HEK293 (cell line): ENCODE measurements at regions not wholly inside any gene's neighbourhood (a gene's known extent, or its start where the extent isn't known, plus 50 kb on each side); places are given as distances from the start of the nearest gene placed in this dataset.

Experiments
- FEZF1 ChIP-seq: fragments of 450-650 bp; formaldehyde crosslinking; IDR thresholded peaks from 2 replicates; pipeline ENCODE4 v1.5.1; 2016; ENCODE audit warnings: missing biosample characterization, missing genetic modification characterization
- HOXA7 ChIP-seq: sonication (generic); formaldehyde crosslinking; IDR thresholded peaks from 2 replicates; pipeline ENCODE4 v1.8.1; 2022; ENCODE audit warnings: missing genetic modification reagents, borderline replicate concordance
- HOXD13 ChIP-seq: sonication (generic); formaldehyde crosslinking; IDR thresholded peaks from 2 replicates; pipeline ENCODE4 v1.8.0; 2022; ENCODE audit warnings: missing genetic modification reagents, borderline replicate concordance
- KLF10 ChIP-seq: fragments of 450-650 bp; IDR thresholded peaks from 2 replicates; pipeline ENCODE4 v1.5.1; 2018; ENCODE audit warnings: missing biosample characterization, mild to moderate bottlenecking, missing genetic modification characterization
- OSR2 ChIP-seq: fragments of 450-650 bp; formaldehyde crosslinking; IDR thresholded peaks from 2 replicates; pipeline ENCODE4 v1.5.1; 2016; ENCODE audit warnings: missing biosample characterization, missing genetic modification characterization
- SP2 ChIP-seq: fragments of 450-650 bp; formaldehyde crosslinking; IDR thresholded peaks from 2 replicates; pipeline ENCODE4 v1.5.1; 2016; ENCODE audit warnings: missing biosample characterization, missing genetic modification characterization
- WT1 ChIP-seq: fragments of 450-650 bp; formaldehyde crosslinking; IDR thresholded peaks from 2 replicates; pipeline ENCODE4 v1.5.1; 2016; ENCODE audit warnings: missing biosample characterization, missing genetic modification characterization
- ZFP41 ChIP-seq: fragments of 450-650 bp; formaldehyde crosslinking; IDR thresholded peaks from 2 replicates; pipeline ENCODE4 v1.5.1; 2016; ENCODE audit warnings: missing biosample characterization, missing genetic modification characterization, borderline replicate concordance
- ZNF174 ChIP-seq: fragments of 450-650 bp; formaldehyde crosslinking; IDR thresholded peaks from 2 replicates; pipeline ENCODE4 v1.5.0; 2017; ENCODE audit warnings: missing biosample characterization, mild to moderate bottlenecking, missing genetic modification characterization
- ZNF23 ChIP-seq: fragments of 450-650 bp; formaldehyde crosslinking; IDR thresholded peaks from 2 replicates; pipeline ENCODE4 v1.5.1; 2016; ENCODE audit warnings: missing biosample characterization, missing genetic modification characterization, borderline replicate concordance
- ZNF335 ChIP-seq: fragments of 450-650 bp; formaldehyde crosslinking; conservative IDR thresholded peaks from 2 replicates; pipeline ENCODE4 v1.5.1; 2016; ENCODE audit warnings: missing biosample characterization, missing genetic modification characterization
- ZNF354C ChIP-seq: fragments of 450-650 bp; formaldehyde crosslinking; IDR thresholded peaks from 2 replicates; pipeline ENCODE4 v1.5.1; 2016; ENCODE audit warnings: missing biosample characterization, missing genetic modification characterization, low read depth, borderline replicate concordance
- ZNF366 ChIP-seq: fragments of 450-650 bp; formaldehyde crosslinking; conservative IDR thresholded peaks from 2 replicates; pipeline ENCODE4 v1.5.1; 2016; ENCODE audit warnings: missing biosample characterization, missing genetic modification characterization
- ZNF391 ChIP-seq: fragments of 450-650 bp; formaldehyde crosslinking; IDR thresholded peaks from 2 replicates; pipeline ENCODE4 v1.5.1; 2016; ENCODE audit warnings: low read depth, missing biosample characterization, missing genetic modification characterization, borderline replicate concordance
- ZNF423 ChIP-seq: fragments of 450-650 bp; formaldehyde crosslinking; IDR thresholded peaks from 2 replicates; pipeline ENCODE4 v1.5.1; 2016; ENCODE audit warnings: missing biosample characterization, missing genetic modification characterization
- ZNF555 ChIP-seq: fragments of 450-650 bp; formaldehyde crosslinking; conservative IDR thresholded peaks from 2 replicates; pipeline ENCODE4 v1.5.1; 2017; ENCODE audit warnings: missing biosample characterization, mild to moderate bottlenecking, missing genetic modification characterization, inconsistent platforms
- ZNF558 ChIP-seq: fragments of 450-650 bp; formaldehyde crosslinking; IDR thresholded peaks from 2 replicates; pipeline ENCODE4 v1.5.1; 2016; ENCODE audit warnings: missing biosample characterization, missing genetic modification characterization
- ZNF585B ChIP-seq: fragments of 450-650 bp; formaldehyde crosslinking; IDR thresholded peaks from 2 replicates; pipeline ENCODE4 v1.5.1; 2016; ENCODE audit warnings: missing biosample characterization, missing genetic modification characterization
- ZNF677 ChIP-seq: fragments of 450-650 bp; IDR thresholded peaks from 2 replicates; pipeline ENCODE4 v1.5.0; 2018; ENCODE audit warnings: missing biosample characterization, mild to moderate bottlenecking, missing genetic modification characterization, moderate library complexity
- ZNF777 ChIP-seq: fragments of 450-650 bp; formaldehyde crosslinking; IDR thresholded peaks from 2 replicates; pipeline ENCODE4 v1.5.1; 2017; ENCODE audit warnings: missing biosample characterization, missing genetic modification characterization, borderline replicate concordance
- TF ChIP-seq, protein P1 (sequence below): fragments of 450-650 bp; formaldehyde crosslinking; IDR thresholded peaks from 2 replicates; pipeline ENCODE4 v1.5.1; 2016; ENCODE audit warnings: missing biosample characterization, missing genetic modification characterization
- TF ChIP-seq, protein P2 (sequence below): fragments of 450-650 bp; formaldehyde crosslinking; conservative IDR thresholded peaks from 2 replicates; pipeline ENCODE4 v1.5.1; 2016; ENCODE audit warnings: low read depth, missing biosample characterization, missing genetic modification characterization
- TF ChIP-seq, protein P3 (sequence below): fragments of 450-650 bp; formaldehyde crosslinking; IDR thresholded peaks from 2 replicates; pipeline ENCODE4 v1.5.1; 2017; ENCODE audit warnings: missing biosample characterization, missing genetic modification characterization
- TF ChIP-seq, protein P4 (sequence below): sonication (generic); formaldehyde crosslinking; IDR thresholded peaks from 2 replicates; pipeline ENCODE4 v1.8.1; 2022; ENCODE audit warnings: mild to moderate bottlenecking, moderate library complexity, missing genetic modification reagents
- TF ChIP-seq, protein P5 (sequence below): fragments of 450-650 bp; formaldehyde crosslinking; IDR thresholded peaks from 2 replicates; pipeline ENCODE4 v1.5.1; 2016; ENCODE audit warnings: missing biosample characterization, missing genetic modification characterization, borderline replicate concordance

DNA sequence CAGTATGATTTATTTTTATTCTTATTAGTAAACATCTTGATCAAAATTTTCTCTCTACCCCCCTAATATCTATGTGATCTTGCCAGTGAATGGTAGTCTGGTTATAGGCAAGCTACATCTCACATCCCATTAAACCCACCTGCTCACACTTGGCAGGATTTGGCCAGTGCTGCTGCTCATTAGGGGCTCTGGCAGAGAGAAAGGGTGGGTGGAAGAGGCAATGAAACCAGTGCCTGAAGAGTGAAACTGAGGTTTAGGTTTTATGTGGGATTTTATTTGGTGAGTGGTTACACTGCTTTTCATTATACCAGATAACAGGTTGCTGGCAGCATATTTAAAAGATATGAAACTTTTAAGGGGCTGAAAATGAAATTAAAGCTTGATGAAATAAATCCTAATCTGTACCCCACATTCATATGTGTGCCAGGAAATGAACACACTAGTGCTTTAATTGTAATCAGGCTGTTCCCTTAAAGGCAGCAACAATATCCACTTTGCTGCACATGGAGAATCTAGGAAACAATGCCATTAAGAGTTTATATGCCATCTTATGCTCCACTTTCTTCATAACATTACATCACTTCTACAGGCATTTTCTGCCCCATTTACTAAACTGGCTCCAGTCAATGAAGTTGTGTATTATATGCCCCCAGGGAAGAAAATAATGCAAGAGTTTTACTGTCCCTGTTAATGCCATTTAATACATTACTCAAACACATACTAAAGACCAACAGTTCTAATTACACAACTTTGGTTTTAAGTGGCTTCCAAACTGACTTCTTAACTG lies 688.7 kb downstream of the MECOM start (continued):
- TF ChIP-seq, protein P1, sequence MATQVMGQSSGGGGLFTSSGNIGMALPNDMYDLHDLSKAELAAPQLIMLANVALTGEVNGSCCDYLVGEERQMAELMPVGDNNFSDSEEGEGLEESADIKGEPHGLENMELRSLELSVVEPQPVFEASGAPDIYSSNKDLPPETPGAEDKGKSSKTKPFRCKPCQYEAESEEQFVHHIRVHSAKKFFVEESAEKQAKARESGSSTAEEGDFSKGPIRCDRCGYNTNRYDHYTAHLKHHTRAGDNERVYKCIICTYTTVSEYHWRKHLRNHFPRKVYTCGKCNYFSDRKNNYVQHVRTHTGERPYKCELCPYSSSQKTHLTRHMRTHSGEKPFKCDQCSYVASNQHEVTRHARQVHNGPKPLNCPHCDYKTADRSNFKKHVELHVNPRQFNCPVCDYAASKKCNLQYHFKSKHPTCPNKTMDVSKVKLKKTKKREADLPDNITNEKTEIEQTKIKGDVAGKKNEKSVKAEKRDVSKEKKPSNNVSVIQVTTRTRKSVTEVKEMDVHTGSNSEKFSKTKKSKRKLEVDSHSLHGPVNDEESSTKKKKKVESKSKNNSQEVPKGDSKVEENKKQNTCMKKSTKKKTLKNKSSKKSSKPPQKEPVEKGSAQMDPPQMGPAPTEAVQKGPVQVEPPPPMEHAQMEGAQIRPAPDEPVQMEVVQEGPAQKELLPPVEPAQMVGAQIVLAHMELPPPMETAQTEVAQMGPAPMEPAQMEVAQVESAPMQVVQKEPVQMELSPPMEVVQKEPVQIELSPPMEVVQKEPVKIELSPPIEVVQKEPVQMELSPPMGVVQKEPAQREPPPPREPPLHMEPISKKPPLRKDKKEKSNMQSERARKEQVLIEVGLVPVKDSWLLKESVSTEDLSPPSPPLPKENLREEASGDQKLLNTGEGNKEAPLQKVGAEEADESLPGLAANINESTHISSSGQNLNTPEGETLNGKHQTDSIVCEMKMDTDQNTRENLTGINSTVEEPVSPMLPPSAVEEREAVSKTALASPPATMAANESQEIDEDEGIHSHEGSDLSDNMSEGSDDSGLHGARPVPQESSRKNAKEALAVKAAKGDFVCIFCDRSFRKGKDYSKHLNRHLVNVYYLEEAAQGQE (tag by site-specific recombination) = no peak
- TF ChIP-seq ZNF174 (tag by site-specific recombination) = no peak
- TF ChIP-seq KLF10 (tag by site-specific recombination) = peak; percentile 79
- TF ChIP-seq, protein P2, sequence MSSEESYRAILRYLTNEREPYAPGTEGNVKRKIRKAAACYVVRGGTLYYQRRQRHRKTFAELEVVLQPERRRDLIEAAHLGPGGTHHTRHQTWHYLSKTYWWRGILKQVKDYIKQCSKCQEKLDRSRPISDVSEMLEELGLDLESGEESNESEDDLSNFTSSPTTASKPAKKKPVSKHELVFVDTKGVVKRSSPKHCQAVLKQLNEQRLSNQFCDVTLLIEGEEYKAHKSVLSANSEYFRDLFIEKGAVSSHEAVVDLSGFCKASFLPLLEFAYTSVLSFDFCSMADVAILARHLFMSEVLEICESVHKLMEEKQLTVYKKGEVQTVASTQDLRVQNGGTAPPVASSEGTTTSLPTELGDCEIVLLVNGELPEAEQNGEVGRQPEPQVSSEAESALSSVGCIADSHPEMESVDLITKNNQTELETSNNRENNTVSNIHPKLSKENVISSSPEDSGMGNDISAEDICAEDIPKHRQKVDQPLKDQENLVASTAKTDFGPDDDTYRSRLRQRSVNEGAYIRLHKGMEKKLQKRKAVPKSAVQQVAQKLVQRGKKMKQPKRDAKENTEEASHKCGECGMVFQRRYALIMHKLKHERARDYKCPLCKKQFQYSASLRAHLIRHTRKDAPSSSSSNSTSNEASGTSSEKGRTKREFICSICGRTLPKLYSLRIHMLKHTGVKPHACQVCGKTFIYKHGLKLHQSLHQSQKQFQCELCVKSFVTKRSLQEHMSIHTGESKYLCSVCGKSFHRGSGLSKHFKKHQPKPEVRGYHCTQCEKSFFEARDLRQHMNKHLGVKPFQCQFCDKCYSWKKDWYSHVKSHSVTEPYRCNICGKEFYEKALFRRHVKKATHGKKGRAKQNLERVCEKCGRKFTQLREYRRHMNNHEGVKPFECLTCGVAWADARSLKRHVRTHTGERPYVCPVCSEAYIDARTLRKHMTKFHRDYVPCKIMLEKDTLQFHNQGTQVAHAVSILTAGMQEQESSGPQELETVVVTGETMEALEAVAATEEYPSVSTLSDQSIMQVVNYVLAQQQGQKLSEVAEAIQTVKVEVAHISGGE = no peak
- TF ChIP-seq ZNF391 (tag by site-specific recombination) = peak; percentile 72; the same call in 1 of the 2 replicates
- TF ChIP-seq ZNF558 = peak; percentile 78; the same call in 1 of the 2 replicates
- TF ChIP-seq ZNF354C (tag by site-specific recombination) = no peak
- no peak for TF ChIP-seq ZNF423 (tag by site-specific recombination)
- peak; percentile 98 for TF ChIP-seq OSR2 (tag by site-specific recombination)
- peak; percentile 41; the same call in 1 of the 2 replicates for TF ChIP-seq SP2 (tag by site-specific recombination)
- TF ChIP-seq ZFP41 = no peak
- TF ChIP-seq ZNF335 (tag by site-specific recombination) = peak; percentile 39
- peak; percentile 89 for TF ChIP-seq ZNF366 (tag by site-specific recombination)
- no peak for TF ChIP-seq HOXA7
- TF ChIP-seq, protein P3, sequence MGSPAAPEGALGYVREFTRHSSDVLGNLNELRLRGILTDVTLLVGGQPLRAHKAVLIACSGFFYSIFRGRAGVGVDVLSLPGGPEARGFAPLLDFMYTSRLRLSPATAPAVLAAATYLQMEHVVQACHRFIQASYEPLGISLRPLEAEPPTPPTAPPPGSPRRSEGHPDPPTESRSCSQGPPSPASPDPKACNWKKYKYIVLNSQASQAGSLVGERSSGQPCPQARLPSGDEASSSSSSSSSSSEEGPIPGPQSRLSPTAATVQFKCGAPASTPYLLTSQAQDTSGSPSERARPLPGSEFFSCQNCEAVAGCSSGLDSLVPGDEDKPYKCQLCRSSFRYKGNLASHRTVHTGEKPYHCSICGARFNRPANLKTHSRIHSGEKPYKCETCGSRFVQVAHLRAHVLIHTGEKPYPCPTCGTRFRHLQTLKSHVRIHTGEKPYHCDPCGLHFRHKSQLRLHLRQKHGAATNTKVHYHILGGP (tag by site-specific recombination) = peak; percentile 78; the same call in 1 of the 2 replicates
- TF ChIP-seq ZNF555 = no peak
- peak; percentile 79 for TF ChIP-seq WT1 (tag by site-specific recombination)
- TF ChIP-seq, protein P4, sequence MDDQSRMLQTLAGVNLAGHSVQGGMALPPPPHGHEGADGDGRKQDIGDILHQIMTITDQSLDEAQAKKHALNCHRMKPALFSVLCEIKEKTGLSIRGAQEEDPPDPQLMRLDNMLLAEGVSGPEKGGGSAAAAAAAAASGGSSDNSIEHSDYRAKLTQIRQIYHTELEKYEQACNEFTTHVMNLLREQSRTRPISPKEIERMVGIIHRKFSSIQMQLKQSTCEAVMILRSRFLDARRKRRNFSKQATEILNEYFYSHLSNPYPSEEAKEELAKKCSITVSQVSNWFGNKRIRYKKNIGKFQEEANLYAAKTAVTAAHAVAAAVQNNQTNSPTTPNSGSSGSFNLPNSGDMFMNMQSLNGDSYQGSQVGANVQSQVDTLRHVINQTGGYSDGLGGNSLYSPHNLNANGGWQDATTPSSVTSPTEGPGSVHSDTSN (CRISPR knock-in tag) = no peak
- TF ChIP-seq ZNF777 (tag by site-specific recombination) = no peak
- peak; percentile 96 for TF ChIP-seq FEZF1 (tag by site-specific recombination)
- TF ChIP-seq ZNF677 (tag by site-specific recombination) = no peak
- no peak for TF ChIP-seq ZNF585B
- TF ChIP-seq HOXD13 (CRISPR knock-in tag) = peak; percentile 20; the same call in 1 of the 2 replicates
- TF ChIP-seq, protein P5, sequence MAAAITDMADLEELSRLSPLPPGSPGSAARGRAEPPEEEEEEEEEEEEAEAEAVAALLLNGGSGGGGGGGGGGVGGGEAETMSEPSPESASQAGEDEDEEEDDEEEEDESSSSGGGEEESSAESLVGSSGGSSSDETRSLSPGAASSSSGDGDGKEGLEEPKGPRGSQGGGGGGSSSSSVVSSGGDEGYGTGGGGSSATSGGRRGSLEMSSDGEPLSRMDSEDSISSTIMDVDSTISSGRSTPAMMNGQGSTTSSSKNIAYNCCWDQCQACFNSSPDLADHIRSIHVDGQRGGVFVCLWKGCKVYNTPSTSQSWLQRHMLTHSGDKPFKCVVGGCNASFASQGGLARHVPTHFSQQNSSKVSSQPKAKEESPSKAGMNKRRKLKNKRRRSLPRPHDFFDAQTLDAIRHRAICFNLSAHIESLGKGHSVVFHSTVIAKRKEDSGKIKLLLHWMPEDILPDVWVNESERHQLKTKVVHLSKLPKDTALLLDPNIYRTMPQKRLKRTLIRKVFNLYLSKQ (tag by site-specific recombination) = no peak
- no peak for TF ChIP-seq ZNF23 (tag by site-specific recombination)
